HG02943 (cell line): ENCODE measurements at regions not wholly inside any gene's neighbourhood (a gene's known extent, or its start where the extent isn't known, plus 50 kb on each side); places are given as distances from the start of the nearest gene placed in this dataset.

Experiments used
- ATAC-seq: cut with Tn5 transposase; IDR thresholded peaks from one replicate; pipeline ENCODE4 v1.9.1; 2021; ENCODE audit warnings: mild to moderate bottlenecking, low read depth, moderate library complexity; ENCODE audit not compliant: unreplicated experiment

DNA sequence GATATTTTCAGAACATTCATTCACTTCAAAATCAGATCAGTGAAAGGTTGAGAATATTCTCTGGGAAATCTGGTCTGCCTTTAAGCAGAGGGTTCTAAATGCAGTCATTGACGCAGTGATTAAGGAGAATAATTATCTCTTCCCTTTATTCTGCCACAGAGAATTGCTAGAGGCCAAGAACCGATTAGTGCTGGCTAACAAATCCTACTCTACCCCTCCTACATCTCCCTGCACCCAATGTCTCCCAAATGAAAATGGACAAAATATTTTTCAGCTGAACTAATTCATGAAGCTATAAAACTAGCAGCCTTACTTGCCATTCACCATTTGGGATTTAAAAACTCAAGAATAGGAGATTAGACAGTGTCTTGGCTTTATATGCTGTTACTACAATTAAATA, 185.5 kb upstream of the SOX9 start:
- no peak for ATAC-seq

DNA sequence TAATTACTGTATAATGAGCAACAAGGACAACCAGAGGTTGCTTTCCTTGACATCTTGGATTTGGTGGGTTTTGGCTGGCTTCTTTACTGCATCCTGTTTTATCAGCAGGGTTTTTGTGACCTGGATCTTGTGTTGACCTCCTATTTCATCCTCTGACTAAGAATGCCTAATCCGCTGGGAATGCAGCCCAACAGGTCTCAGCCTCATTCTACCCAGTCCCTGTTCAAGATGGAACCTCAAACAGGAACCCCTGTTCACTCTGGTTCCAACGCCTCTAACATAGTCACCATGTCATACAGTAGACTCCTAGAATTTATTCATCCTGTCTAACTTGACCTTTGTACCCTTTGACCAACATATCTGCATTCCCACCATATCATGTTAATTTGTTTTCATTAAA, 183.8 kb upstream of the SOX9 start:
- no peak for ATAC-seq

DNA sequence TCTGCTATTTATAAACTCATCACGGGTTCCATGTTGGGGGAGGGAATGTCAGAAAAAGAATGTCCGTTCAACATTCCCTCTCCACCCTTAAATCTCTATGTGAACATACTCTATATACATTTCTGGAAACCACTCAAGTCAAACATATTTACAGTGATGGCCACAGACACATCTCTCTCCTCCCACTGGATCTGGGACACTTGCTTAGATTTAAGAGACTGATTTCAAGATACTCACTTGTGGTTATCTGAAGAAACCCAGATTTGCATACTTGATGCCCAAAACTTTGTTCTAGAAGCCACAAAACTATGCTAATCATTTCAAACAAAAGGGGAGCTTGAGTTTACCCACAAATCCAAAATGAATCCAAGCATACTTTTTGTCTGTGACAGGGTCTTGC, 182.9 kb upstream of the SOX9 start:
- ATAC-seq = no peak

DNA sequence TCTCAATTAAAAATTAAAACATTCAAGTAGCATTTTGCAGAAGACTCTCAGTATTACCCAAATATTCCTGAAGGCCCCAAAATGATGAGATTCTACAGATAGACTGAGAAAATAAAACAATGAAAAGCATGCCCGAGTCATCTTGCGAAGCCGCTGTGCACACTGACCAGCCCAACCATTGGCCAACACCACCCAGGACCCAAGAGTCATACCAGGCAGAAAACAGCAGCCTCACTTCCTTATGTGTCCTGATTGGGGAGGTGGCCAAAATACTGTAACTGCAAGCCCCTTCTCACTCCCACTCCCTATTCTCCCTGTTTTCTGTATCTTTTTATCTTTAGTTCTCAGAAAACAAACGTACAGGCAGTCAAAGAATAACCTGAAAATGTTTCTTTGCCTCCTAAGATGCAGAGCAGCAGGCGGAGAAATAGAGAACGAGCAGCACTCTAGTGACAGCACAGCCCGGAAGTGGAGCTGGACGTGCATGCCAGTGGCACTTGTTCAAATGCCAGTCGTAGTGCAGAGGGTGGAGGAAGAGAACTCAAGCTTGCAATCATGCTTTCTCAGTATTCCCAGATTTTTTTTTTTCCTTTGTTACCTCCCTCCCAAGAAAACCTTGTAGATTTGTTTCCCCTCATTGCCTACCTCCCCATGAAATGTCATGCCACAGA, 182.3 kb upstream of the SOX9 start:
- no peak for ATAC-seq

DNA sequence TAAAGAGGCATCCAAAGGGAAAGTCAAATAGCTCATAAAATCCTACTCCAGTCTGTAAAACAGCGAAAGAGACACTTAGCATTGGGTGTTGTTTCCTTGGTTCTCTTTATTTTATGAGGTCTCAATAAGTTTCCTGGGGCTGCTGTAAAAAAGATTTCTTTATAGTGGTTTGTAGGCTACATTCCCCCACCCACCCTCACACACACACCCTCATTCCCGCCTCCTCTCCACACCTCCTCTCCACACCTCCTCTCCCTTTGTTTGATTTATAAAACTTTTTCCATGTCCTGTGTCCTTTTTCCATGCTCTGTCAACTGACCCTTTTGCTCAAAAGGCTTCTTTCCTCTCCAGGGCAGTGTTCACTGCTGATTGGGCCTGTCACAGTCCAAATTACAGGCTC, 178.9 kb upstream of the SOX9 start:
- ATAC-seq = no peak

DNA sequence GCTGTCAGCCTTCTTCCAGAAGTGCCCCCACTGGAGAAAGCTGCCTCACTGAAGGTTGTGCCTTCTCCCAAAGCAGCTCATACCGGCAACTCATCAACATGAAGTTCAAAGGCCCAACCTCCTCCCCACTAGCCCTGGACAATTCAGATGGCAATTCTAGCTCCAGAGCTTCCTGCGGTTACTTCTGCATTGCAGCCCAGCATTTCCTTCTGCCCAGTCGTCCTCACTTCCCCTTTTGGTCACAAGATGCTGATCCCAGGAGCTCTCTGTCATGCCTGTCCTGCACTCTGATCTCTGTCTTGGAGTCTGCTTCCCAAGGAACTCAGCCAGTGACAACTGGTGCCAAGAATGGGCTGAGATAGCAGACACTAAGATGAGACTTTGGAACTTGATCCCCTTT, 178.2 kb upstream of the SOX9 start:
- ATAC-seq = no peak

DNA sequence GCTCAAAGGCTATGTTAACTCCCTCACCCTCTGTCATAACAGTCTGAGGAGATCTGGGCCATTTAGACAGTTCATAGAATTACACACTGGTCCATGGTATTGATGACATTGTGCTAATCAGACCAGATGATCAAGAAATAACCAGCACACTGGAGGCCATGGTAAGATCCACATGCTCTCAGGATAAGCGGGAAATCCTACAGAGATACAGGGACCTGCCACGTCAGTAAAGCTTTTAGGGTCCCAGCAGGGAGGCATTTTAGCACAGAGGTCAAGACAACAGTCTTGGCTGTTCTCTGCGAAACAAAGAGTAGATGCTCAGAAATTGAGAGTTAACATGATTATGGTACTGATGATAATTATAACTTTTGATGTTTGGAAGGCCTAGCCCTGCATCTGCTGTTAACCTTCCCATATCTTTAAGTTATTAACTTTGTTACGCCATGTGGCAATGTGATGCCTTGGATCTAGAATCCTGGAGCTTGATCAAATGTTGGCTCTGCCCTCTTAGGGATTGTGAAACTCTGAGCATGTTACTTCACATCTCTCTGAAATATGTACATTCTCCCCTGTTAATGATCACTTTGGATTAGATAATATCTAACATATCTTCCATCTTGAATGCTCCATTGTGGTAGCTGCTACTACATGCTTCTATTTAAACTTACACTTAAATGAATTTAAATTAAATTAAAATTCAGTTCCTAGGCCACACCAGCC, 172.0 kb upstream of the SOX9 start:
- ATAC-seq = no peak

DNA sequence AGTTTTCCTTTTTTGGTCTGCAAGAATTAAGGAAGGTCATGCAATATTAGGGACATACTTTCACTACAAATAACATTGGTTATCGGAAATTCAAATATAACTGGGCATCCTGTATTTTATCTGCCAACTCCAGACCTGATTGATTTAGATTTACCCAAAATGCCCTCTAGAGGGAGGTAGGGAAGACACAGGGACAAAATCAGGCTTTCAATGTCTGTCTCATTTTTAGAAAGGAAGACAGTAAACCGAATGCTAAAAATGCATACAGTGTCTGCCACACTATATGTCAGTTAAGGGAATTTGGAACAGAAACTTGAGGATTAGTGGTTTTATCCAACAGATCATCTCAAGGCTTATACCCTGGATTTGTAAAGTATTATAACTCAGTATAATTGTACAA, 161.7 kb upstream of the SOX9 start:
- no peak for ATAC-seq

DNA sequence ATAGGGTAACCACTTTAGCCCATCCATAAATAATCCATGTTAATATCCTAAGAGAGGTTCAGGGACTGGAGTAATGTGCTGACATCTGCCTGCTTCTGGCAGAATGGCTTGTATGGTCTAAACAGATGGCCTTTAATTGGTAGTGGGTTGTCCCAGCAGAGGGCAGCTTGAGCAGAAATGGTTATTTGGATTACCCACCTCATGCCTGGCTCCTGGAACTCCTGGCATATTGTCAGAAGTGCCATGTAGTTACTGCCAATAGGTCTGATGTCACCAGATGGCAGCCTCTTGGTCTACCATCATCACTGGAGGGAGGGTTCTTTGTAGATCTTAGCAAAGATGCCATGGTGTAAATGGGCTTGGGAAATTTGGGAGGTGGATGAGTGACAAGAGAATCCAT, 157.5 kb upstream of the SOX9 start:
- ATAC-seq = no peak

DNA sequence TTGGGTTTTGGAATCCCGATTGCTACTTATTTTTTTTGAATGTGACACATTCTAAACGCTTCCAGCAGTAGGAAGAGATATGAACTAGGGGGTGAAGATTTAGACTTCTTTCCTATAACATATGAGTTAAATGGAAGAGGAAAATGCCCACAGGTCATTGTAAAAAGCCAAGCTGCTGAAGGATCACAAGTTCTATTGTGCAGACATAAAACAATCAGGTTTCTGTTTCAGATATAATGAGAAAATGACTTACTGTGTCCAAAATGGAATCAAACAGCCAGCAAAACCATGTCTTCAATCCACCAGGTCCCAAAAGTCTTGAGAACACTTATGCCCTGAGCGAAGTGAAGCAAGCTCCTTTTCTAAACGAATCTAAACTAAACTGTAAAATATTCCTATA, 157.0 kb upstream of the SOX9 start:
- no peak for ATAC-seq

DNA sequence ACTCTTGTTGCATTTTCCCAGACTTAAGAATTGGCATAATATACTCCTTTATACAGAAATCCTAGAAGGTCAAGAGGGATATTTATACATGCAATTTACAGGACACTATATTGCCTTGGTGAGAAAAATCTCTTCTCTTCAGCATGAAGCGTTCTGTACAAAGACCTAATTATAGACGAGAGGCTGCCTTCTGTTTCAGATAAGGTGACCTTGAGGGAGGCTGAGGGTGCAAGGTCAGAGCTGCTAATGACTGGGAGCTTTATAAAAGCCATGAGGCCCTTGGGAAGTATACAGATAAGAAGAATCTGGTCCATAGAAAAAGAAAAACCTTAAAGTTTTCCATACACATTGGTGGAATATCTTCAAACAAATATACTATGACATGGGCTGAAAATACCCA, 156.3 kb upstream of the SOX9 start:
- ATAC-seq = no peak

DNA sequence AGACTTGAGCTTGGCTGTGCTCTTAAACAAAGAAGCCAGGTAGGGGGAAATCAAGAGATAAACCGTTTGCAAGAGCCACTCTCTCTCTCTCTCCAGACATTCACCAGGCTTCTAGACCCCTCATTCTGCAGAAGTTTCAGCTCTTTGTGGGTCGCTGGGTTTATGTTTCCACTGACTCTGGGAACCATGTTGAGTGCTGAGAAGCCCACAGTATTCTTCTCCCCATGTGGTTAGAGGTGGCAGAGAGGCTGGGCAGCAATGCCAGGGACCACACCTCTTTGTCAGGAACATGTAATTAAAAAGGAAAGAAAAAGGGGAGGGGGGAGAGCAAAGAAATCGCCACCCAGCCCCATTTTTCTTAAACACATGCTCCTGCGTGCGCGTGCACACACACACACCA, 154.8 kb upstream of the SOX9 start:
- ATAC-seq = no peak

DNA sequence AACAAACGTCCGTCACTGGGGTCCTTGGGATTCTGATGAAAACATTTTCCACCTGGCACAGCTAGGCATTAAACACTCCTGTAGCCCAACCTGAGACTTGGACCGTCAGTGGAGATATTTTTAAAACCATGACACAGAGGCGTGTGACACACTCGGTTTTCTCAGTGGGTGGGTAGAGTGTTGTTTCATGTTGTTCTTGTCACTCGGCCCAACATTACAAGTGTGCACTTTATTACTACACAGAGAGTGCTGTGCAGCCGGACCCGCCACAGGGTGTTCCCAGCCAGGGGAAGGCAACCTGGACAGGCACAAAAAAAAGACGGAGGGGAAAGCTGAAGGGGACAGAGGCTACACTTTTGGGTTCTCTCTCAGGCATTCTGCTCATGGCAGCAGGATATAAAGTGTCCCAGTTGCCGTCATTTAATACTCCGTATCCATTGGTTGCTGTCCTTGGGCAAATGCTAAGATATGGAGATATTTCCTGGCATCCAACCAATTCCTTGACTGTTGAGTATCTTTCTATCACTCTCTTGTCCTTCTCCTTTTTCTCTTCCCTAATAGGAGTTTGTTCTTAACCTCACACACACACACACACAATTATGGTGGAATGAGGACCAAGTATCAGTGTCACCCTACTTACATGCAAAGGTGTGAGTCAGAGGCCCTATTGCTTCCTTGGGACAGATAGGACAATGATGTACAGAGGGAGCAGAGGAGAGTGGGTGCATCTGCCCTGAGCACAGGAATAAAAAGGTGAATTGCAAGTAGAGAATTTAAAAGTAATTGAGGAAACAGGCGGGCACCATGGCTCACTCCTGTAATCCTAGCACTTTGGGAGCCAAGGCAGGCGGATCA, 154.1 kb upstream of the SOX9 start:
- no peak for ATAC-seq

DNA sequence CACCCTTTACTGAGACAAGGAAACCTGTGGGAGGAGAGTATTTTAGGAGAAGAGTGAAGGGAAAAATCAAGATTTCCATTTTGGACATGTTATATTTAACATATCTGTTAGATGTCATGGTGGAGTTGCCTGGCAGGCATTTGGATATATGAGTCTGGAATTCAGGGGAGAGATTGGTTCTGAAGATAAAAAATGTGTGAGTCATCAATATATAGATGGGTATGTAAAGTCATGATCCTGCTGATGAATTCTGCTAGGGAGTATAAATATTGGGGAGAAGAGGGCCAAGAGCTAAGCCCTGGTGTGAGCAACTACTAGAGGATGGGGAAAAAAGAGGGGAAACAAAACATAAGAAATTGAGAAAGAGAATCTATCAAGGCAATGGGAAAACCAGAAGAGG, 151.3 kb upstream of the SOX9 start:
- no peak for ATAC-seq

DNA sequence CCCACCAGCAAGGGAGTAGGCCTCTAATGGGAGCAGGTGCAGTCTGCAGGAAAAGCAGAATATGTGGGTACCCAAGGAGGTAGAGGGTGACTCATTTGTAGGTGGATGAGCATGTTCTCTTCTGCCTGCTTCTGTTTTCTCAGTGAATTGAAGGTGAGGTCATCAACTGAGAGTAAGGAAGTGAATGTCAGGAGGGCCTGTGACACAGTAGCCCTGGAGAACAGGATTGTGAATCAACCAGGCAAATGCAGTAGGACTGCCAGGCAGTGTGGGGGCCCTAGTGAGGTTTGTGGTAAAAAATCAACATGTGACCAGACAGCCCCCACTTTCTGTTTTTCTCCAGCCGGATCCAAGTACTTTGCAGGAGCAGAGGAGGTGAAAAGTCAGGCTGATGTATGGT, 150.5 kb upstream of the SOX9 start:
- ATAC-seq = no peak

DNA sequence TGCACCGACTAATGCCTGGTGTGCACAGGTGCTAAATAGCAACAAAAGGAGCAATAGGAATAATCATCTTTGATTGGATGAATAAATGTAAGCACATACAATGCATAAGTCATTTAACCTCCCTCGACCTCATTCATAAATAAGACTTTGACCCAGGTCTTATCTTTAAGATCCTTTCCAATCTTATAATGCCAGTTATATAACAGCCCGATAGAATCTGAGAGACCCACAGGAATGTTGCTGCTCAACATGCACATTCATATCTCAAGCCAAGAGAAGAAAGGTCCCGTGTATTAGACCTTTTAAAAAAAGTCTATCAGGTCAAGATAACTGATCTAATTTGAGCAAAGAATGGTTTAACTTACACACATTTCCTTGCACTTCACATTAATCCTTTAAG, 146.8 kb upstream of the SOX9 start:
- ATAC-seq = no peak

DNA sequence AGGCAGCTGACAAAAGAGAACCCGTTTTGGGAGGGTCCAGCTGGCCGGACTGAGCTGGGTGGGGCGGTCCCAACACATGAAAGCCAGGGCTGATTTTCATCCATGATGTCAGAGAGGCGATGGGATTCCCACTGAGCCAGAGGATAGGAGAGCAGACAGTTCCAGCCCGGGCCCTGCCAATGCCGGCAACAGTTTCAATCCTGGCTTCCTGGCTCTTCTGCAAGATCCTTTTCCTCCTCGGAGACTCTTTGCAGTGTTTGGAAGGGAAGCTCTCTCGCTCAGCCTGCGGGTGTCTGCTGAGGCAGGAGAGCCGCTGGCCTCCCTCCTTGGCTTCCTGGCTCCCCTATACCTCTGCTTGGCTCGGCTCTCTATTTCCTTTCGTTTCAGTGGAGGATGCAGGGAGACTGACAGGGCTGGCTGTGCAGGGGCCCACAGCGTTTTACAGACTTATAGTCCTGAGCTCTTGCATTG, 145.5 kb upstream of the SOX9 start:
- ATAC-seq = no peak

DNA sequence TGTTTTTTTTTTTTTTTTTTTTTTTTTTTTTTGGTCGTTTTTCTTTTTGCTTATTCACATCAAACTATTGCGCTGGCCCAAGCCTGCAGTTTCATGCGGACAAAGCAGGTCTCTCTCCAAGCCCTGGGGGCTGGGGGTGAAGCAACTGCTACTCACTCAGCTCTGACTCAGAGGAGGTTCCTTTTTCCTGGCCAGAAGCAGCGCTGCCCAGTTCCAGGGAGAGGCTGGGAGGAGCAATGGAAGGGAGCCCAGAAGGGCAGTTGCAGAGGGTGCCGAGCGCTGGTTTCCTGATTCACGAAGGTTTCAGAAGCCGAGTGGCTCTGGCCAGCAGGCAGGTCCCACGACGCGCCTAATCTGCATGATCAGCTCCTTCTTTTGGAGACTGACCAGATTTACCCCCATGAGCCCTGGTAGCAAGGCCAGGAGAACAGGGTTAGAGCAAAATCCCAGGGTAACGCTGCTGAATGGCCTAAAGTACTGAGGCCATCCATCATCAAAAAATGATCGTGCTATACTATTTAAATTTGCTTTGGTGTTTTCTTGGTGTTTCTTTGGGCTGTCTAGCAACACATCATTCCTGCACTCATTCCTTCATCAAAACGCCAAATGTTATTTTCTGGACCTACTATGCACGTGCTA, 144.7 kb upstream of the SOX9 start:
- ATAC-seq = no peak

DNA sequence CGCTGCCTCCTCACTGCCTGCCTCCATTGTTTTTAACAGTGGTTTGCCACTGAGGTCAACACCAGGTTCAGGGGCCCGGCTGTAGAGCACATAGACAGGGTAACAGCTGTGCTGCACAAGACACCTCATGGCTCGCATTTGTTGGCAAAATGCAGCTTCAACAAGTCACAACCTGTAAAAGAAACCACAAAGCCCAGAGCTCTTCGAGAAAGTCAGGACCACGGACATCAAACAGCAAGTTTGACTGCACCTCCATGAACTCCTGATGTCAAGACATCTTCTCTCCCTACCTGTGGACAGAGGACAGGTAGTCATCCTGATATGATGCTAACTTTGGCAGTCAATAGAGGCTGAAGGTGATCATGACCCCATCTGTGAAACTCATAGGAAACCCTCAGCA, 142.4 kb upstream of the SOX9 start:
- no peak for ATAC-seq

DNA sequence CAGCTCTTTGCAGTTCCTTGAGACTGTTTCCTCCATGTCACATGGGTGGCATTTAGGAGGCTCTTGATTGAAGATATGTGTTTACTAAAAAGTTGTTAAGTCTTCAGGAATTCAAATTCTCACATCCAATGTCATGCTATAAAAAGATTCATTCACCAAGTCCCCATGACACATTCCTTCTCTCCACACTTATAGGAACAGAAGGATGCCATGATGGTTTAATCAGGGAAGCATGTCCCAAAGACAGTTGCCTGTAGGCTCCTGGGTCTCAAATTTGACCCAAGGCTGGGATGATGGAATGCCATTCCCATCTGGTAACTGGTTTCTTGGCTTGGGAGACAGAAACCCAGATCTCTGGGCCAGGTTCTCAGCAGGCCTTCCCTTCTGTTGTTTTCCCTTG, 140.6 kb upstream of the SOX9 start:
- ATAC-seq = no peak

DNA sequence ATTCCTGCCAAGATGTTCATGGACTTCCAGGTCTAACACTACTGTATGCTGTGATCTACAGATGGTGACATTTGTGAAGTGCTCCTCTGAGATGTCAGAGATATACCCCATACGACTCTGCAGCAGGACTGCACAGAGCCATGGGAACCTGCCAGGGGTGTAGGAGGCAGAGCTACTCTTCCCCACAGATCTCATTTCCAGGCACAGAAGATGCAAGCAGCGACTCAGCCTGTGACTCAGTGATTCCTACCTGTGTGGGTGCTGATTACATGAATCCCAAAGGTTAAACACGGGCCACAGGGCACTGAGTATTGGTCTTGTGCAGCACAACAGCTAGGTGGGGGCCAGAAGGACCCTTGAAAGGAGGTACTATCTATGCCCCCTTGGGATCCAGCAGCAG, 137.0 kb upstream of the SOX9 start:
- ATAC-seq = no peak
